IMR-90 (cell line): ENCODE measurements at regions not wholly inside any gene's neighbourhood (a gene's known extent, or its start where the extent isn't known, plus 50 kb on each side); places are given as distances from the start of the nearest gene placed in this dataset.

Source experiments
- ATAC-seq: fragments of 200-7000 bp; cut with Tn5 transposase; 2 replicates; pipeline ENCODE4 v1.9.1; 2020; ENCODE audit warnings: low read depth, mild to moderate bottlenecking, moderate library complexity
- BruUV-seq: library from RNA; stranded (reverse); fragments of 400-500 nt; replicated peaks from 2 replicates; lab custom pipeline; 2021; lab: Mats Ljungman, UMichigan
- CTCF ChIA-PET: fragments of 300-600 bp; formaldehyde crosslinking; extraction: SDS; loops from one replicate; lab custom pipeline; 2021; ENCODE audit warnings: antibody characterized with exemption; lab: Yijun Ruan, JAX
- POLR2A ChIA-PET: fragments of 300-600 bp; sonication (Branson Sonifier 250); formaldehyde crosslinking; loops from one replicate; lab custom pipeline; 2022; ENCODE audit warnings: antibody characterized with exemption; ENCODE audit not compliant: unreplicated experiment; lab: Charles Lee
- DNase-seq: peaks from one replicate; pipeline ENCODE4 v3.0.0; 2013
- H2AFZ ChIP-seq: replicated peaks from 2 replicates; pipeline ENCODE3; 2013; ENCODE audit warnings: low read length, mild to moderate bottlenecking; ENCODE audit not compliant: poor library complexity
- H2AK5ac ChIP-seq: 2 replicates; pipeline ENCODE4 v1.6.1; 2013; ENCODE audit warnings: low read depth, low read length, inconsistent platforms
- H2AK9ac ChIP-seq: replicated peaks from 2 replicates; pipeline ENCODE3; 2013; ENCODE audit warnings: mild to moderate bottlenecking, low read depth, low read length, moderate library complexity; ENCODE audit not compliant: poor library complexity
- H2BK120ac ChIP-seq: 2 replicates; pipeline ENCODE4 v1.6.1; 2013; ENCODE audit warnings: low read depth, low read length, inconsistent platforms
- H2BK15ac ChIP-seq: 3 replicates; pipeline ENCODE4 v1.6.1; 2013; ENCODE audit warnings: low read depth, low read length, inconsistent platforms
- H2BK20ac ChIP-seq: 2 replicates; pipeline ENCODE4 v1.6.1; 2013; ENCODE audit warnings: low read depth, mild to moderate bottlenecking, inconsistent platforms, low read length, moderate library complexity
- H2BK5ac ChIP-seq: 2 replicates; pipeline ENCODE4 v1.6.1; 2013; ENCODE audit warnings: mild to moderate bottlenecking, low read depth, low read length, inconsistent platforms; ENCODE audit not compliant: poor library complexity, severe bottlenecking
- H3K14ac ChIP-seq: replicated peaks from 2 replicates; pipeline ENCODE4 v1.6.1; 2013; ENCODE audit warnings: low read depth, low read length, inconsistent platforms
- H3K18ac ChIP-seq: 2 replicates; pipeline ENCODE4 v1.6.1; 2013; ENCODE audit warnings: low read depth, low read length, control low read depth
- H3K23ac ChIP-seq: 2 replicates; pipeline ENCODE4 v1.6.1; 2013; ENCODE audit warnings: low read depth, low read length, inconsistent platforms
- H3K27ac ChIP-seq: 2 replicates; pipeline ENCODE4 v1.5.1; 2013; ENCODE audit warnings: mild to moderate bottlenecking, control low read depth, low read length; ENCODE audit not compliant: insufficient read depth
- H3K27me3 ChIP-seq: 2 replicates; pipeline ENCODE4 v1.6.1; 2013; ENCODE audit warnings: low read length; ENCODE audit not compliant: control insufficient read depth, insufficient read depth
- H3K36me3 ChIP-seq: 2 replicates; pipeline ENCODE4 v1.6.1; 2013; ENCODE audit warnings: low read length, mixed read lengths; ENCODE audit not compliant: control insufficient read depth, insufficient read depth
- H3K4ac ChIP-seq: 2 replicates; pipeline ENCODE4 v1.6.1; 2013; ENCODE audit warnings: low read depth, low read length, inconsistent platforms
- H3K4me1 ChIP-seq: 2 replicates; pipeline ENCODE4 v1.6.1; 2013; ENCODE audit warnings: low read length, mixed read lengths; ENCODE audit not compliant: control insufficient read depth, insufficient read depth
- H3K4me2 ChIP-seq: 2 replicates; pipeline ENCODE4 v1.6.1; 2013; ENCODE audit warnings: low read depth, mild to moderate bottlenecking, control low read depth, low read length, moderate library complexity
- H3K4me3 ChIP-seq: 2 replicates; pipeline ENCODE4 v1.5.1; 2013; ENCODE audit warnings: low read depth, mild to moderate bottlenecking, control low read depth, low read length, moderate library complexity; ENCODE audit not compliant: insufficient read depth
- H3K56ac ChIP-seq: 2 replicates; pipeline ENCODE4 v1.6.1; 2013; ENCODE audit warnings: low read length, inconsistent platforms; ENCODE audit not compliant: insufficient read depth; ENCODE audit errors: extremely low read depth
- H3K79me1 ChIP-seq, 2 experiments: 2 replicates each; pipeline ENCODE4 v1.6.1; 2013; ENCODE audit warnings: low read length in 2 of 2, inconsistent platforms in 1 of 2, low read depth in 1 of 2
- H3K9ac ChIP-seq: 2 replicates; pipeline ENCODE4 v1.6.1; 2013; ENCODE audit warnings: low read depth, low read length, control low read depth
- H3K9me1 ChIP-seq: 2 replicates; pipeline ENCODE4 v1.6.1; 2013; ENCODE audit warnings: low read length, inconsistent platforms; ENCODE audit not compliant: insufficient read depth
- H3K9me3 ChIP-seq: 2 replicates; pipeline ENCODE4 v1.6.1; 2013; ENCODE audit warnings: low read length; ENCODE audit not compliant: control insufficient read depth, insufficient read depth
- H4K20me1 ChIP-seq: 2 replicates; pipeline ENCODE4 v1.6.1; 2013; ENCODE audit warnings: low read length, inconsistent platforms; ENCODE audit not compliant: insufficient read depth
- H4K5ac ChIP-seq: 2 replicates; pipeline ENCODE4 v1.6.1; 2013; ENCODE audit warnings: mild to moderate bottlenecking, low read depth, low read length, control low read depth
- H4K8ac ChIP-seq, 2 experiments: 2 replicates each; pipeline ENCODE4 v1.6.1; 2013; ENCODE audit warnings: low read depth in 2 of 2, low read length in 2 of 2, control low read depth in 1 of 2, inconsistent platforms in 1 of 2
- H4K91ac ChIP-seq: 2 replicates; pipeline ENCODE4 v1.6.1; 2013; ENCODE audit warnings: low read depth, low read length, inconsistent platforms; ENCODE audit not compliant: insufficient read depth
- BHLHE40 ChIP-seq: fragments of 150-350 bp; IDR thresholded peaks from 2 replicates; pipeline ENCODE4 v1.6.1; 2016; ENCODE audit warnings: mild to moderate bottlenecking, low read depth, low read length
- CEBPB ChIP-seq: IDR thresholded peaks from 2 replicates; pipeline ENCODE4 v1.6.1; 2012; ENCODE audit warnings: low read depth, low read length, improper control_type of control experiment
- CHD1 ChIP-seq: IDR thresholded peaks from 2 replicates; pipeline ENCODE4 v1.6.1; 2012; ENCODE audit warnings: low read depth, low read length, improper control_type of control experiment
- FOS ChIP-seq: fragments of 150-350 bp; IDR thresholded peaks from 2 replicates; pipeline ENCODE4 v1.6.1; 2016; ENCODE audit warnings: low read depth, low read length
- MAFK ChIP-seq: IDR thresholded peaks from 2 replicates; pipeline ENCODE4 v1.6.1; 2012; ENCODE audit warnings: low read depth, low read length, improper control_type of control experiment
- MAZ ChIP-seq: IDR thresholded peaks from 2 replicates; pipeline ENCODE4 v1.6.1; 2012; ENCODE audit warnings: low read depth, mild to moderate bottlenecking, low read length, improper control_type of control experiment, moderate library complexity, borderline replicate concordance
- MXI1 ChIP-seq: IDR thresholded peaks from 2 replicates; pipeline ENCODE4 v1.6.1; 2012; ENCODE audit warnings: low read depth, mild to moderate bottlenecking, low read length, moderate library complexity, borderline replicate concordance
- NFE2L2 ChIP-seq: fragments of 150-350 bp; IDR thresholded peaks from 2 replicates; pipeline ENCODE4 v1.6.1; 2016; ENCODE audit warnings: low read depth, mild to moderate bottlenecking, low read length
- POLR2A ChIP-seq: IDR thresholded peaks from 2 replicates; pipeline ENCODE4 v1.6.1; 2012; ENCODE audit warnings: mild to moderate bottlenecking, low read depth, low read length
- RAD21 ChIP-seq: IDR thresholded peaks from 2 replicates; pipeline ENCODE4 v1.6.1; 2012; ENCODE audit warnings: low read length, improper control_type of control experiment
- RCOR1 ChIP-seq: IDR thresholded peaks from 2 replicates; pipeline ENCODE4 v1.6.1; 2012; ENCODE audit warnings: mild to moderate bottlenecking, low read length, improper control_type of control experiment; ENCODE audit not compliant: insufficient replicate concordance
- RFX5 ChIP-seq: IDR thresholded peaks from 2 replicates; pipeline ENCODE4 v1.8.0; 2012; ENCODE audit warnings: low read depth, mild to moderate bottlenecking, low read length, moderate library complexity
- SMC3 ChIP-seq: fragments of 150-350 bp; IDR thresholded peaks from 2 replicates; pipeline ENCODE4 v1.6.1; 2016; ENCODE audit warnings: low read depth, mild to moderate bottlenecking, antibody characterized with exemption, low read length, moderate library complexity
- WGBS, 2 experiments: methylation state at CpG; one replicate each; pipeline versions ENCODE4 v1.1.5 to v1.1.7; 2013; ENCODE audit warnings: missing lambda C conversion rate in 2 of 2; ENCODE audit not compliant: insufficient read length in 1 of 2; ENCODE audit errors: extremely low coverage in 2 of 2; 5-methylcytosine and 5-hydroxymethylcytosine counted together
- dilution Hi-C: fragments of 300-500 bp; cut with HindIII; formaldehyde crosslinking; loops from one replicate; pipeline ENCODE4 v1.14.3; 2018; ENCODE audit warnings: low sequenced_read_pairs; ENCODE audit not compliant: unreplicated experiment
- in situ Hi-C: fragments of 300-500 bp; cut with MboI; formaldehyde crosslinking; loops from 3 replicates; pipeline ENCODE4 v1.14.3; 2019; ENCODE audit warnings: low sequenced_read_pairs, inconsistent platforms, mixed read lengths
- intact Hi-C: fragments of 100-400 bp; cut with micrococcal nuclease; formaldehyde crosslinking; loops from 2 replicates; pipeline ENCODE4 v1.10.0; 2022
- TF ChIP-seq, protein P1 (sequence below): fragments of 150-350 bp; IDR thresholded peaks from 2 replicates; pipeline ENCODE4 v1.6.1; 2017; ENCODE audit warnings: mild to moderate bottlenecking, antibody characterized with exemption, low read length, low read depth
- TF ChIP-seq, protein P2 (sequence below): conservative IDR thresholded peaks from 2 replicates; pipeline ENCODE4 v1.5.1; 2012; ENCODE audit warnings: mild to moderate bottlenecking, low read depth, low read length, improper control_type of control experiment
- TF ChIP-seq, protein P3 (sequence below): fragments of 150-350 bp; IDR thresholded peaks from 2 replicates; pipeline ENCODE4 v1.6.1; 2016; ENCODE audit warnings: low read depth, mild to moderate bottlenecking, low read length, moderate library complexity, borderline replicate concordance

DNA sequence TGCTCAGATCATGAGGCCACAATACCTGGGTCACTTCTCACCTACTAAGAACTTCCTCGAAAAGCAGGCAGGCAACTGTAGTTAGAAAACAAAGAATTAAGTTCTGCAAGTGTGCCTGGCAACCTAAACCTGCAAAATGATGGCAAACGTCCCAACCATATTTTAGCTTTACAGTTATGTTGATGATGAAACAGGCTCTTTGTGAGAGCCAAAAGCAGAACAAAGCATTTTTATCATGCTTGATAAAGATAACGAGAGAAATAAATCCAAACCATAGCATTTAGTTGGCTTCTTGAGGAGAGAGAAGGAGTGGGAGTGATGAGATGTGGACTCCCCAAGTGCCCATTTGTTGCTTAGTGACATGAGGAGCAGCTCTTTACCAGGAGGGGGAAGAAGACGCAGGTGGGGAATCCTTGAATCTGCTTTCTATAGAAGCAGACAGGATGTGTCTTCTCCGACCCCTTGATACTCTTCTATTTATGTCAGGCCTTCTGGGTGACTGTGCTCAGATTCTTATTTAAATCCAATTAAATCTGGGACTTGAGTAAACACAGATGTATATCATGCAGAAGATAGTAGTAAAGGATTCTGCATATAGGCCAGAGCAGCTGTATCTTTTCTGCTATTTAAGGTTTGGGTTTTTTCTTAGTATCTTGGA, 221.2 kb downstream of the TMEM167A start:
- Histone ChIP-seq H2AK5ac (no peak overlapping the region), H3K79me1 (no peaks in the 10 kb centered on the region), H4K8ac (no peak overlapping the region), H3K9me1 (no peaks in the 10 kb centered on the region), H3K27ac (no peak overlapping the region), H3K4me2 (no peak overlapping the region), H2AK9ac (no peak overlapping the region), H3K14ac (no peak overlapping the region), H4K20me1 (no peaks in the 10 kb centered on the region), H3K9me3 (no peaks in the 10 kb centered on the region), H3K56ac (no peak overlapping the region), H3K18ac (no peak overlapping the region), H3K36me3 (no peaks in the 10 kb centered on the region), H4K5ac (no peak overlapping the region), H3K4ac (no peak overlapping the region), H2BK20ac (no peak overlapping the region), H3K4me3 (no peak overlapping the region), H4K91ac (no peak overlapping the region), H3K4me1 (no peaks in the 10 kb centered on the region), H3K9ac (no peak overlapping the region), H3K23ac (no peak overlapping the region), H2AFZ (no peak overlapping the region), H2BK15ac (no peak overlapping the region), H3K27me3 (peaks cover 4% of the 10 kb centered on the region; the same call in 1 of the 2 replicates), H2BK120ac (no peak overlapping the region), H2BK5ac (no peak overlapping the region)
- dilution Hi-C loops, result no loop called here
- TF ChIP-seq MXI1 (no peak), CHD1 (no peak), BHLHE40 (no peak), POLR2A (no peak), NFE2L2 (no peak), MAFK (no peak), RFX5 (no peak), FOS (no peak), RAD21 (no peak), CEBPB (no peak), SMC3 (no peak), RCOR1 (no peak), MAZ (no peak)
- TF ChIP-seq, protein P1, sequence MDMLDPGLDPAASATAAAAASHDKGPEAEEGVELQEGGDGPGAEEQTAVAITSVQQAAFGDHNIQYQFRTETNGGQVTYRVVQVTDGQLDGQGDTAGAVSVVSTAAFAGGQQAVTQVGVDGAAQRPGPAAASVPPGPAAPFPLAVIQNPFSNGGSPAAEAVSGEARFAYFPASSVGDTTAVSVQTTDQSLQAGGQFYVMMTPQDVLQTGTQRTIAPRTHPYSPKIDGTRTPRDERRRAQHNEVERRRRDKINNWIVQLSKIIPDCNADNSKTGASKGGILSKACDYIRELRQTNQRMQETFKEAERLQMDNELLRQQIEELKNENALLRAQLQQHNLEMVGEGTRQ, result no peak
- TF ChIP-seq, protein P2, sequence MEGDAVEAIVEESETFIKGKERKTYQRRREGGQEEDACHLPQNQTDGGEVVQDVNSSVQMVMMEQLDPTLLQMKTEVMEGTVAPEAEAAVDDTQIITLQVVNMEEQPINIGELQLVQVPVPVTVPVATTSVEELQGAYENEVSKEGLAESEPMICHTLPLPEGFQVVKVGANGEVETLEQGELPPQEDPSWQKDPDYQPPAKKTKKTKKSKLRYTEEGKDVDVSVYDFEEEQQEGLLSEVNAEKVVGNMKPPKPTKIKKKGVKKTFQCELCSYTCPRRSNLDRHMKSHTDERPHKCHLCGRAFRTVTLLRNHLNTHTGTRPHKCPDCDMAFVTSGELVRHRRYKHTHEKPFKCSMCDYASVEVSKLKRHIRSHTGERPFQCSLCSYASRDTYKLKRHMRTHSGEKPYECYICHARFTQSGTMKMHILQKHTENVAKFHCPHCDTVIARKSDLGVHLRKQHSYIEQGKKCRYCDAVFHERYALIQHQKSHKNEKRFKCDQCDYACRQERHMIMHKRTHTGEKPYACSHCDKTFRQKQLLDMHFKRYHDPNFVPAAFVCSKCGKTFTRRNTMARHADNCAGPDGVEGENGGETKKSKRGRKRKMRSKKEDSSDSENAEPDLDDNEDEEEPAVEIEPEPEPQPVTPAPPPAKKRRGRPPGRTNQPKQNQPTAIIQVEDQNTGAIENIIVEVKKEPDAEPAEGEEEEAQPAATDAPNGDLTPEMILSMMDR, result no peak
- TF ChIP-seq, protein P3, sequence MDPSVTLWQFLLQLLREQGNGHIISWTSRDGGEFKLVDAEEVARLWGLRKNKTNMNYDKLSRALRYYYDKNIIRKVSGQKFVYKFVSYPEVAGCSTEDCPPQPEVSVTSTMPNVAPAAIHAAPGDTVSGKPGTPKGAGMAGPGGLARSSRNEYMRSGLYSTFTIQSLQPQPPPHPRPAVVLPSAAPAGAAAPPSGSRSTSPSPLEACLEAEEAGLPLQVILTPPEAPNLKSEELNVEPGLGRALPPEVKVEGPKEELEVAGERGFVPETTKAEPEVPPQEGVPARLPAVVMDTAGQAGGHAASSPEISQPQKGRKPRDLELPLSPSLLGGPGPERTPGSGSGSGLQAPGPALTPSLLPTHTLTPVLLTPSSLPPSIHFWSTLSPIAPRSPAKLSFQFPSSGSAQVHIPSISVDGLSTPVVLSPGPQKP, result no peak
- intact Hi-C loops, result no loop called here
- BruUV-seq, result no TSS peak
- in situ Hi-C loops, result no loop called here
- ATAC-seq (no peak), DNase-seq (no peak)
- no CpG with 5 or more reads among the region's 5 CpGs for WGBS, 2 experiments
- CTCF ChIA-PET, result interaction anchor here (0.8 kb wide), 1 partner anchor 9 kb away, joined by 3 read pairs; no protein-coding TSS in a partner anchor
- POLR2A ChIA-PET, result no interaction called here
